ENCODE measurements at regions not wholly inside any gene's neighbourhood (a gene's known extent, or its start where the extent isn't known, plus 50 kb on each side); places are given as distances from the start of the nearest gene placed in this dataset.

DNA sequence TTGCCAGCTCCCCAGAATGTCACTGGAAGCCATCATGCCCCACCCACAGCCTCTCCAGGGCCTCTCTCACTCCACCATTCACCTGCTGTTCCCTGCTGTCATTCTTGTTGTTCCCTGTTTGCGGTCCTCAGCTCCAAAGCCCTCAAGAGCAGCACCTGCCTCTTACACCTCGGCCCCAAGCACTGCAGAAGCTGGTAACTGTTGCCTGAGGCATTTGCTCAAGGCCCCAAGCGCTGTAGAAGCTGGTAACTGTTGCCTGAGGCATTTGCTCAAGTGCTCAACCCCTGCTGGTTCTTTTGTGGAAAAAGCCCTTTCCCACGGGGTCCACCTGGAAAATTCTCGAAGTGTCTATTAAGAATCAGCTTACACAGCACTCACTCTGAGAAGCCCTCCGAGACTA, 78.0 kb downstream of the ARL6IP4 start:
- Histone ChIP-seq H3K4me2 (no peak overlapping the region), H3F3A (replicated peaks; ENCODE audit: low read depth) (no peaks in the 10 kb centered on the region), H3K27ac (ENCODE audit: low read depth) (no peak overlapping the region), H3K4me1 (ENCODE audit: insufficient read depth) (no peaks in the 10 kb centered on the region), H3K79me2 (replicated peaks; ENCODE audit: insufficient read depth) (no peaks in the 10 kb centered on the region), H3K27me3 (ENCODE audit: insufficient read depth) (no peaks in the 10 kb centered on the region), H3K9me2 (ENCODE audit: insufficient read depth) (0 out of 2 replicates have a peak, but pooled peaks cover 2% of the 10 kb centered on the region), H2AFZ (no peak overlapping the region), H3K4me3 (no peak overlapping the region), H4K20me1 (replicated peaks; ENCODE audit: insufficient read depth) (no peaks in the 10 kb centered on the region), H3K36me3 (ENCODE audit: insufficient read depth) (no peaks in the 10 kb centered on the region)
- DNase-seq (ENCODE audit: low spot score) = no peak
- H3K36me3 Mint-ChIP-seq (ENCODE audit: low read depth) = no peaks in the 10 kb centered on the region
- no peak for ATAC-seq
- no peak overlapping the region for H3K4me3 Mint-ChIP-seq
- no peaks in the 10 kb centered on the region for H3K4me1 Mint-ChIP-seq
- no peak overlapping the region; the same call in 1 of the 2 replicates for H3K27ac Mint-ChIP-seq
- peaks cover 6% of the 10 kb centered on the region for H3K27me3 Mint-ChIP-seq (ENCODE audit: insufficient read depth, low read depth, poor library complexity)
- TF ChIP-seq, protein P1, sequence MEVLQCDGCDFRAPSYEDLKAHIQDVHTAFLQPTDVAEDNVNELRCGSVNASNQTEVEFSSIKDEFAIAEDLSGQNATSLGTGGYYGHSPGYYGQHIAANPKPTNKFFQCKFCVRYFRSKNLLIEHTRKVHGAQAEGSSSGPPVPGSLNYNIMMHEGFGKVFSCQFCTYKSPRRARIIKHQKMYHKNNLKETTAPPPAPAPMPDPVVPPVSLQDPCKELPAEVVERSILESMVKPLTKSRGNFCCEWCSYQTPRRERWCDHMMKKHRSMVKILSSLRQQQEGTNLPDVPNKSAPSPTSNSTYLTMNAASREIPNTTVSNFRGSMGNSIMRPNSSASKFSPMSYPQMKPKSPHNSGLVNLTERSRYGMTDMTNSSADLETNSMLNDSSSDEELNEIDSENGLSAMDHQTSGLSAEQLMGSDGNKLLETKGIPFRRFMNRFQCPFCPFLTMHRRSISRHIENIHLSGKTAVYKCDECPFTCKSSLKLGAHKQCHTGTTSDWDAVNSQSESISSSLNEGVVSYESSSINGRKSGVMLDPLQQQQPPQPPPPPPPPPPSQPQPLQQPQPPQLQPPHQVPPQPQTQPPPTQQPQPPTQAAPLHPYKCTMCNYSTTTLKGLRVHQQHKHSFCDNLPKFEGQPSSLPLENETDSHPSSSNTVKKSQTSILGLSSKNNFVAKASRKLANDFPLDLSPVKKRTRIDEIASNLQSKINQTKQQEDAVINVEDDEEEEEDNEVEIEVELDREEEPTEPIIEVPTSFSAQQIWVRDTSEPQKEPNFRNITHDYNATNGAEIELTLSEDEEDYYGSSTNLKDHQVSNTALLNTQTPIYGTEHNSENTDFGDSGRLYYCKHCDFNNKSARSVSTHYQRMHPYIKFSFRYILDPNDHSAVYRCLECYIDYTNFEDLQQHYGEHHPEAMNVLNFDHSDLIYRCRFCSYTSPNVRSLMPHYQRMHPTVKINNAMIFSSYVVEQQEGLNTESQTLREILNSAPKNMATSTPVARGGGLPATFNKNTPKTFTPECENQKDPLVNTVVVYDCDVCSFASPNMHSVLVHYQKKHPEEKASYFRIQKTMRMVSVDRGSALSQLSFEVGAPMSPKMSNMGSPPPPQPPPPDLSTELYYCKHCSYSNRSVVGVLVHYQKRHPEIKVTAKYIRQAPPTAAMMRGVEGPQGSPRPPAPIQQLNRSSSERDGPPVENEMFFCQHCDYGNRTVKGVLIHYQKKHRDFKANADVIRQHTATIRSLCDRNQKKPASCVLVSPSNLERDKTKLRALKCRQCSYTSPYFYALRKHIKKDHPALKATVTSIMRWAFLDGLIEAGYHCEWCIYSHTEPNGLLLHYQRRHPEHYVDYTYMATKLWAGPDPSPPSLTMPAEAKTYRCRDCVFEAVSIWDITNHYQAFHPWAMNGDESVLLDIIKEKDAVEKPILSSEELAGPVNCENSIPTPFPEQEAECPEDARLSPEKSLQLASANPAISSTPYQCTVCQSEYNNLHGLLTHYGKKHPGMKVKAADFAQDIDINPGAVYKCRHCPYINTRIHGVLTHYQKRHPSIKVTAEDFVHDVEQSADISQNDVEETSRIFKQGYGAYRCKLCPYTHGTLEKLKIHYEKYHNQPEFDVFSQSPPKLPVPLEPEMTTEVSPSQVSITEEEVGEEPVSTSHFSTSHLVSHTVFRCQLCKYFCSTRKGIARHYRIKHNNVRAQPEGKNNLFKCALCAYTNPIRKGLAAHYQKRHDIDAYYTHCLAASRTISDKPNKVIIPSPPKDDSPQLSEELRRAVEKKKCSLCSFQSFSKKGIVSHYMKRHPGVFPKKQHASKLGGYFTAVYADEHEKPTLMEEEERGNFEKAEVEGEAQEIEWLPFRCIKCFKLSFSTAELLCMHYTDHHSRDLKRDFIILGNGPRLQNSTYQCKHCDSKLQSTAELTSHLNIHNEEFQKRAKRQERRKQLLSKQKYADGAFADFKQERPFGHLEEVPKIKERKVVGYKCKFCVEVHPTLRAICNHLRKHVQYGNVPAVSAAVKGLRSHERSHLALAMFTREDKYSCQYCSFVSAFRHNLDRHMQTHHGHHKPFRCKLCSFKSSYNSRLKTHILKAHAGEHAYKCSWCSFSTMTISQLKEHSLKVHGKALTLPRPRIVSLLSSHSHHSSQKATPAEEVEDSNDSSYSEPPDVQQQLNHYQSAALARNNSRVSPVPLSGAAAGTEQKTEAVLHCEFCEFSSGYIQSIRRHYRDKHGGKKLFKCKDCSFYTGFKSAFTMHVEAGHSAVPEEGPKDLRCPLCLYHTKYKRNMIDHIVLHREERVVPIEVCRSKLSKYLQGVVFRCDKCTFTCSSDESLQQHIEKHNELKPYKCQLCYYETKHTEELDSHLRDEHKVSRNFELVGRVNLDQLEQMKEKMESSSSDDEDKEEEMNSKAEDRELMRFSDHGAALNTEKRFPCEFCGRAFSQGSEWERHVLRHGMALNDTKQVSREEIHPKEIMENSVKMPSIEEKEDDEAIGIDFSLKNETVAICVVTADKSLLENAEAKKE (CRISPR knock-in tag; IDR thresholded peaks at IDR 0.05) = no peak
- TF ChIP-seq STAT1 (IDR thresholded peaks at IDR 0.05; ENCODE audit: unreplicated experiment) (no peak), JUNB (IDR thresholded peaks at IDR 0.05; ENCODE audit: unreplicated experiment) (no peak), POLR2AphosphoS5 (IDR thresholded peaks at IDR 0.05; ENCODE audit: low read depth) (no peak), CREB1 (CRISPR knock-in tag; IDR thresholded peaks at IDR 0.05; ENCODE audit: low read depth) (no peak), EZH2phosphoT487 (IDR thresholded peaks at IDR 0.05; ENCODE audit: unreplicated experiment) (no peak), NANOG (IDR thresholded peaks at IDR 0.05; ENCODE audit: borderline replicate concordance) (no peak), ZNF331 (CRISPR knock-in tag; IDR thresholded peaks at IDR 0.05; ENCODE audit: low read depth) (no peak), EZH2 (IDR thresholded peaks at IDR 0.05; ENCODE audit: low read depth, unreplicated experiment) (no peak), ZNF114 (CRISPR knock-in tag; IDR thresholded peaks at IDR 0.05) (no peak)
- TF ChIP-seq, protein P2, sequence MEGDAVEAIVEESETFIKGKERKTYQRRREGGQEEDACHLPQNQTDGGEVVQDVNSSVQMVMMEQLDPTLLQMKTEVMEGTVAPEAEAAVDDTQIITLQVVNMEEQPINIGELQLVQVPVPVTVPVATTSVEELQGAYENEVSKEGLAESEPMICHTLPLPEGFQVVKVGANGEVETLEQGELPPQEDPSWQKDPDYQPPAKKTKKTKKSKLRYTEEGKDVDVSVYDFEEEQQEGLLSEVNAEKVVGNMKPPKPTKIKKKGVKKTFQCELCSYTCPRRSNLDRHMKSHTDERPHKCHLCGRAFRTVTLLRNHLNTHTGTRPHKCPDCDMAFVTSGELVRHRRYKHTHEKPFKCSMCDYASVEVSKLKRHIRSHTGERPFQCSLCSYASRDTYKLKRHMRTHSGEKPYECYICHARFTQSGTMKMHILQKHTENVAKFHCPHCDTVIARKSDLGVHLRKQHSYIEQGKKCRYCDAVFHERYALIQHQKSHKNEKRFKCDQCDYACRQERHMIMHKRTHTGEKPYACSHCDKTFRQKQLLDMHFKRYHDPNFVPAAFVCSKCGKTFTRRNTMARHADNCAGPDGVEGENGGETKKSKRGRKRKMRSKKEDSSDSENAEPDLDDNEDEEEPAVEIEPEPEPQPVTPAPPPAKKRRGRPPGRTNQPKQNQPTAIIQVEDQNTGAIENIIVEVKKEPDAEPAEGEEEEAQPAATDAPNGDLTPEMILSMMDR (conservative IDR thresholded peaks at IDR 0.05; ENCODE audit: low read depth in 2 of 2) = no peak
- TF ChIP-seq, protein P3, sequence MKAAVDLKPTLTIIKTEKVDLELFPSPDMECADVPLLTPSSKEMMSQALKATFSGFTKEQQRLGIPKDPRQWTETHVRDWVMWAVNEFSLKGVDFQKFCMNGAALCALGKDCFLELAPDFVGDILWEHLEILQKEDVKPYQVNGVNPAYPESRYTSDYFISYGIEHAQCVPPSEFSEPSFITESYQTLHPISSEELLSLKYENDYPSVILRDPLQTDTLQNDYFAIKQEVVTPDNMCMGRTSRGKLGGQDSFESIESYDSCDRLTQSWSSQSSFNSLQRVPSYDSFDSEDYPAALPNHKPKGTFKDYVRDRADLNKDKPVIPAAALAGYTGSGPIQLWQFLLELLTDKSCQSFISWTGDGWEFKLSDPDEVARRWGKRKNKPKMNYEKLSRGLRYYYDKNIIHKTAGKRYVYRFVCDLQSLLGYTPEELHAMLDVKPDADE (IDR thresholded peaks at IDR 0.05) = no peak
- TF ChIP-seq, protein P4, sequence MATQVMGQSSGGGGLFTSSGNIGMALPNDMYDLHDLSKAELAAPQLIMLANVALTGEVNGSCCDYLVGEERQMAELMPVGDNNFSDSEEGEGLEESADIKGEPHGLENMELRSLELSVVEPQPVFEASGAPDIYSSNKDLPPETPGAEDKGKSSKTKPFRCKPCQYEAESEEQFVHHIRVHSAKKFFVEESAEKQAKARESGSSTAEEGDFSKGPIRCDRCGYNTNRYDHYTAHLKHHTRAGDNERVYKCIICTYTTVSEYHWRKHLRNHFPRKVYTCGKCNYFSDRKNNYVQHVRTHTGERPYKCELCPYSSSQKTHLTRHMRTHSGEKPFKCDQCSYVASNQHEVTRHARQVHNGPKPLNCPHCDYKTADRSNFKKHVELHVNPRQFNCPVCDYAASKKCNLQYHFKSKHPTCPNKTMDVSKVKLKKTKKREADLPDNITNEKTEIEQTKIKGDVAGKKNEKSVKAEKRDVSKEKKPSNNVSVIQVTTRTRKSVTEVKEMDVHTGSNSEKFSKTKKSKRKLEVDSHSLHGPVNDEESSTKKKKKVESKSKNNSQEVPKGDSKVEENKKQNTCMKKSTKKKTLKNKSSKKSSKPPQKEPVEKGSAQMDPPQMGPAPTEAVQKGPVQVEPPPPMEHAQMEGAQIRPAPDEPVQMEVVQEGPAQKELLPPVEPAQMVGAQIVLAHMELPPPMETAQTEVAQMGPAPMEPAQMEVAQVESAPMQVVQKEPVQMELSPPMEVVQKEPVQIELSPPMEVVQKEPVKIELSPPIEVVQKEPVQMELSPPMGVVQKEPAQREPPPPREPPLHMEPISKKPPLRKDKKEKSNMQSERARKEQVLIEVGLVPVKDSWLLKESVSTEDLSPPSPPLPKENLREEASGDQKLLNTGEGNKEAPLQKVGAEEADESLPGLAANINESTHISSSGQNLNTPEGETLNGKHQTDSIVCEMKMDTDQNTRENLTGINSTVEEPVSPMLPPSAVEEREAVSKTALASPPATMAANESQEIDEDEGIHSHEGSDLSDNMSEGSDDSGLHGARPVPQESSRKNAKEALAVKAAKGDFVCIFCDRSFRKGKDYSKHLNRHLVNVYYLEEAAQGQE (IDR thresholded peaks at IDR 0.05; ENCODE audit: unreplicated experiment) = no peak
- H3K9me3 Mint-ChIP-seq = no peaks in the 10 kb centered on the region
